Vagina (tissue), 2 donors: ENCODE measurements at regions not wholly inside any gene's neighbourhood (a gene's known extent, or its start where the extent isn't known, plus 50 kb on each side); places are given as distances from the start of the nearest gene placed in this dataset.

Experiments
- POLR2AphosphoS5 ChIP-seq, 2 donors: sonication (generic); formaldehyde crosslinking; IDR thresholded peaks; one replicate each; pipeline ENCODE4 v1.9.0; 2017; ENCODE audit warnings: antibody characterized with exemption in 2 of 2, mild to moderate bottlenecking in 2 of 2, low read depth in 1 of 2; ENCODE audit not compliant: insufficient read depth in 1 of 2
- TF ChIP-seq, protein P1 (sequence below), 3 experiments: fragments of 450-650 bp in 2 of 3; fragments of 200-600 bp in 1 of 3; sonication (generic) in 1 of 3; IDR thresholded peaks; one replicate each; pipeline ENCODE4 v1.5.1; 2017 to 2019; ENCODE audit warnings: antibody characterized with exemption in 3 of 3, mild to moderate bottlenecking in 2 of 3, moderate library complexity in 2 of 3

GRCh38 chr5:63655043-63655442 lies 307.2 kb downstream of the HTR1A start:
- TF ChIP-seq POLR2AphosphoS5 (IDR thresholded peaks at IDR 0.05; ENCODE audit: insufficient read depth in 1 of 2, low read depth in 1 of 2) = no peak
- TF ChIP-seq, protein P1, sequence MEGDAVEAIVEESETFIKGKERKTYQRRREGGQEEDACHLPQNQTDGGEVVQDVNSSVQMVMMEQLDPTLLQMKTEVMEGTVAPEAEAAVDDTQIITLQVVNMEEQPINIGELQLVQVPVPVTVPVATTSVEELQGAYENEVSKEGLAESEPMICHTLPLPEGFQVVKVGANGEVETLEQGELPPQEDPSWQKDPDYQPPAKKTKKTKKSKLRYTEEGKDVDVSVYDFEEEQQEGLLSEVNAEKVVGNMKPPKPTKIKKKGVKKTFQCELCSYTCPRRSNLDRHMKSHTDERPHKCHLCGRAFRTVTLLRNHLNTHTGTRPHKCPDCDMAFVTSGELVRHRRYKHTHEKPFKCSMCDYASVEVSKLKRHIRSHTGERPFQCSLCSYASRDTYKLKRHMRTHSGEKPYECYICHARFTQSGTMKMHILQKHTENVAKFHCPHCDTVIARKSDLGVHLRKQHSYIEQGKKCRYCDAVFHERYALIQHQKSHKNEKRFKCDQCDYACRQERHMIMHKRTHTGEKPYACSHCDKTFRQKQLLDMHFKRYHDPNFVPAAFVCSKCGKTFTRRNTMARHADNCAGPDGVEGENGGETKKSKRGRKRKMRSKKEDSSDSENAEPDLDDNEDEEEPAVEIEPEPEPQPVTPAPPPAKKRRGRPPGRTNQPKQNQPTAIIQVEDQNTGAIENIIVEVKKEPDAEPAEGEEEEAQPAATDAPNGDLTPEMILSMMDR (IDR thresholded peaks at IDR 0.05) = no peak
